CD1c-positive myeloid dendritic cell (primary cell): ENCODE measurements at regions not wholly inside any gene's neighbourhood (a gene's known extent, or its start where the extent isn't known, plus 50 kb on each side); places are given as distances from the start of the nearest gene placed in this dataset.
A peak's percentile ranks its signal among the peaks of the same experiment; 100 is the strongest.
"Not testable (repeated sequence)": the region's sequence is repeated elsewhere in the genome, so short reads cannot be mapped to it uniquely, and the experiment has no call there.

Experiments used
- DNase-seq: peaks from one replicate; pipeline ENCODE4 v3.0.0-alpha.2; 2016; ENCODE audit errors: extremely low spot score

- DNase-seq: peak; percentile 14
These were observed 53.6 kb upstream of the PLGLB1 start for GRCh38 chr2:87075054-87075790.

GRCh38 chr2:87075791-87076252 lies 54.2 kb upstream of the PLGLB1 start:
- DNase-seq: peak; percentile 51

GRCh38 chr2:87076253-87077123 lies 54.8 kb upstream of the PLGLB1 start:
- peak; percentile 91 for DNase-seq

GRCh38 chr2:87077124-87077446 lies 55.4 kb upstream of the PLGLB1 start:
- not testable (repeated sequence) for DNase-seq

GRCh38 chr2:87081727-87082126 lies 60.1 kb upstream of the PLGLB1 start:
- not testable (repeated sequence) for DNase-seq

- DNase-seq: not testable (repeated sequence)
These were observed 66.4 kb upstream of the PLGLB1 start for GRCh38 chr2:87088079-87088478.

GRCh38 chr2:87089401-87089800 lies 67.8 kb upstream of the PLGLB1 start:
- DNase-seq: not testable (repeated sequence)

- DNase-seq: not testable (repeated sequence)
These were observed 71.6 kb upstream of the PLGLB1 start for GRCh38 chr2:87093252-87093651.

- DNase-seq: not testable (repeated sequence)
These were observed 72.4 kb upstream of the PLGLB1 start for GRCh38 chr2:87093937-87094529.

GRCh38 chr2:87095804-87096203 lies 74.2 kb upstream of the PLGLB1 start:
- not testable (repeated sequence) for DNase-seq

- not testable (repeated sequence) for DNase-seq
These were observed 107.3 kb upstream of the PLGLB1 start for GRCh38 chr2:87128761-87129553.

GRCh38 chr2:87132577-87132976 lies 110.9 kb upstream of the PLGLB1 start:
- DNase-seq: not testable (repeated sequence)

- not testable (repeated sequence) for DNase-seq
These were observed 130.3 kb upstream of the PLGLB1 start for GRCh38 chr2:87151835-87152493.

GRCh38 chr2:87174454-87174853 lies 152.8 kb upstream of the PLGLB1 start:
- not testable (repeated sequence) for DNase-seq

GRCh38 chr2:87183373-87183772 lies 161.7 kb upstream of the PLGLB1 start:
- not testable (repeated sequence) for DNase-seq

- not testable (repeated sequence) for DNase-seq
These were observed 162.6 kb upstream of the PLGLB1 start for GRCh38 chr2:87184260-87184659.

GRCh38 chr2:87189214-87189613 lies 167.6 kb upstream of the PLGLB1 start:
- DNase-seq: not testable (repeated sequence)

GRCh38 chr2:87193336-87193735 lies 171.7 kb upstream of the PLGLB1 start:
- DNase-seq: not testable (repeated sequence)

- DNase-seq: not testable (repeated sequence)
These were observed 172.8 kb upstream of the PLGLB1 start for GRCh38 chr2:87194254-87194999.

GRCh38 chr2:87196720-87197388 lies 175.2 kb upstream of the PLGLB1 start:
- not testable (repeated sequence) for DNase-seq
